HG03469 (cell line): ENCODE measurements at regions not wholly inside any gene's neighbourhood (a gene's known extent, or its start where the extent isn't known, plus 50 kb on each side); places are given as distances from the start of the nearest gene placed in this dataset.

Experiments
- ATAC-seq: cut with Tn5 transposase; IDR thresholded peaks from one replicate; pipeline ENCODE4 v1.9.1; 2021; ENCODE audit warnings: mild to moderate bottlenecking, moderate library complexity, moderate number of reproducible peaks; ENCODE audit not compliant: unreplicated experiment

DNA sequence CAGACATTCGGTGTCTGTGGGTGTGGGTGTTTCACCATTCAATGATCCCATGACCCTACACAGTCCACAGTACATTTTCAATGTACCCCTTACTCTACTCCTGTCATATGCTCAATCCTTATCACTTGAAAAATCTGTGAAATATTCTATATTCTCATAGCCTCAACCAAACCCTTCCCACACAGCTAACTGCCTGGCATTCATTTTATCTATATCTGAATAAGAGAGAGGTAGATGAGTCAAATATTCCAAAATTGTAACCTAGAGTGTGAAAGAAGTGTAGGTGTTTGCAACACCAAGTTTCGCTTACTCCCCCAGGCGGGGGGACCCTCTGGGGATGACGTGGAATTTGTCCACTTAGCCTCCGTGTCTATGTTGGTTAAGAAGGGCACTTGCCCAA is 354.8 kb downstream of the ETS1 start:
- no peak for ATAC-seq

DNA sequence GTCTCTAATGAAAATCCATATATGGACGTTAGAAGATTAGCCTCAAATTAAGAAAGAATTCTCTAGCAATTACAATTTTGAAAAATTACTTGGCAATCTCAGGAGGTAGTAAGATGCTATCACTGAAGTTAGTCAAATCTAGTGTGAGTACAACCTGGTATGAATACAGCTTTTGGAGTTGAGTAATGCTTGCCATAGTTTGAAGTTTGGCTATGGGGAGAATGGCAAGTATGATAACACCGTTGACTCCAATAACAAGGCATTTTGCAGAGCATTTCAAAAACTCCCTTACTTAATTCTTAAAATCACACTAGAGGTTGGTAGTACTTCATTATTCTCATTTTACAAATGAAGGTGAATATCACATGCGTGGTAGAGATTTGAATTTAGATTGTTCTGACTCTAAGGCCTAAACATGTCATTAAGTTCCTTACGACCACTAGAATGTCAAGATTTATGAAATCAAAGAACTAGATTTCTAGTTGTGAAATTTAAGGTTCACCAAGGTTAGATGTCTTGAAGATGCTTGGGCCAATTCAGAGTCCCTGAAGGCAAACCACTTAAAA is 355.4 kb downstream of the ETS1 start:
- ATAC-seq: no peak

DNA sequence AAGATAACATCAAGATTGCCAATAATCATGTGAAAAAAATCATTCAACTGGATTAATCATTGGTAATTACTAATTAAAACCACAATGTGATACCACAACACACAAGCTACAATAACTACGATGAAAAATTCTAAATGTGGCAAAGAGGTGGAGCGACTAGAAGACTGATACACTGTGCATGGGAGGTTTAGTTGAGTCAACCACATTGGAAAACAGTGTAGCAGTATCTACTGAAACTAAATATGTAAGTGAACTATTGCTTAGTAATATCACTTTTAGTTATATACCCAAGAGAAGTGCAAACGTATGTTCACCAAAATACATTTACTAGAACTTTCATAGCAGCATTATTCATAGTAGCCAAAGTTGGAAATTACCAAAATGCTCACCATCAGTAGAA is 359.9 kb downstream of the ETS1 start:
- ATAC-seq: no peak

DNA sequence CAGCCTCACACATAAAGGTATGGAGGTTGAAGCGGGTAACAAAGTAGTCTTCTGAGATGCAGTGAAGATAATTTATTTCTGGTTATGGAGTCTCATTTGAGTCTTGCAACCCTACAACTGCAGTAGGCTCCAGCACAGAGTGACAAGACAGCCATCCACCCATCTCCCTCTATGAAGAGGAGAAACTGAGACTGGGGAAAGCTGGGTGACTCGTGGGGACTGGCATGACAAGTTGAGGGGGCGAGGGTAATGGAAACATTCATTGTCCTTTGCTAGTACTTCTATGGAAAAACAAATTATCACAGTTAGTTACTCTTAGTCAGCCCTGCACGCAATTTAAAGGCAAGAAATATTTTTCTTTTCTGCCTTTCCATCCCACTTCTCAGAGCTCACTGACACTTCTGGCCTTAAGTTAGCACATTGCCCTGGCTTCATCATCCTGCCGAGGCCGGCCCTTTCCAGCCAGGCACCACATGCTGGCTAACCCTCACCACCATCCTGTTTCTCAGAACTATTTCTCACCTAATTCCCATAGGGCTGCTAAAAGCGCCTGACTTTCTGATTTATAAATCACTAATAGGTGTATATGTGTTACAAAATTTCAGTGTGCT is 361.1 kb downstream of the ETS1 start:
- ATAC-seq: no peak

GRCh38 chr11:128222245-128222884 is 365.0 kb downstream of the ETS1 start:
- no peak for ATAC-seq

- ATAC-seq: no peak
Observed at GRCh38 chr11:128219731-128220120, 367.6 kb downstream of the ETS1 start.

GRCh38 chr11:128216198-128216597 is 371.2 kb downstream of the ETS1 start:
- no peak for ATAC-seq

GRCh38 chr11:128215238-128215882 is 372.0 kb downstream of the ETS1 start:
- no peak for ATAC-seq

GRCh38 chr11:128214263-128214662 is 373.1 kb downstream of the ETS1 start:
- ATAC-seq: no peak

DNA sequence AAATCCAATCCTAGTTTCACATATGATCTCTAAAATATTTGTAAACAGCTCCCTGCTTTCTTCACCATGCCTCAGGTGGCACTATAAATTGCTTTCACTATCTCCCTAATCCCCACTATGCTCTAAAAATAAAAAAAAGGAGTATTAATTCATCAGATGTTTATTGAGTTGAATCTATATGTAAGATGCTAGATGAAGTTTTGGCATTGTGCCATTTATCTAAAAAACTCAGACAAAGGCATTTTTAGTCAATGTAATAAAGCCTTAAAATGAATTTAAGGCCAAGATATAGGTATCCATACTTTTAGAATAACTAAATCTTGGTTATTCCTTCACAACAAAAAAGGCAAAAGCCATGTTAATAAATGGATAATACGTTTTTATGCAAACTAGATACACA is 373.9 kb downstream of the ETS1 start:
- ATAC-seq: no peak

- ATAC-seq: no peak
Observed at GRCh38 chr11:128212324-128212723, 375.0 kb downstream of the ETS1 start.

- no peak for ATAC-seq
Observed at GRCh38 chr11:128210148-128210940, 377.0 kb downstream of the ETS1 start.

GRCh38 chr11:128209138-128209435 is 378.3 kb downstream of the ETS1 start:
- ATAC-seq: no peak

- no peak for ATAC-seq
Observed at GRCh38 chr11:128208329-128209137, 378.8 kb downstream of the ETS1 start.

GRCh38 chr11:128207861-128208321 is 379.5 kb downstream of the ETS1 start:
- ATAC-seq: no peak

DNA sequence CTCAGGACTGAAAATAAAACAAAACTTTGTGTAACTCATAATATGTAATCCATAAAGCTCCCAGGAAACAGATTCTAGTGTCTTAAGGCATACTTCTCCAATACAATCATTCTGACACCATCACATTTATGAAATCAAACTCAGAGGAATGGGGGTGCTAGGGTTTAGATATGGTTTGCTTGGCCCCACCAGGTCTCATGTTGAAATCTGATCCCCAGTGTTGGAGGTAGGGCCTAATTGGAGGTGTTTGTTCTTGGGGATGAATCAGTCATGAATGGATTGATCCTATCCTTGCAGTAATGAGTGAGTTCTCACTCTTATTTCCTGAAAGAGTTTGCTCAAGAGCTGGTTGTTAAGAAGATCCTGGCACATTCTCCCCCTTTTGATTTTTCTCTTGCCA is 380.9 kb downstream of the ETS1 start:
- no peak for ATAC-seq

- ATAC-seq: no peak
Observed at GRCh38 chr11:128205796-128206195, 381.6 kb downstream of the ETS1 start.

DNA sequence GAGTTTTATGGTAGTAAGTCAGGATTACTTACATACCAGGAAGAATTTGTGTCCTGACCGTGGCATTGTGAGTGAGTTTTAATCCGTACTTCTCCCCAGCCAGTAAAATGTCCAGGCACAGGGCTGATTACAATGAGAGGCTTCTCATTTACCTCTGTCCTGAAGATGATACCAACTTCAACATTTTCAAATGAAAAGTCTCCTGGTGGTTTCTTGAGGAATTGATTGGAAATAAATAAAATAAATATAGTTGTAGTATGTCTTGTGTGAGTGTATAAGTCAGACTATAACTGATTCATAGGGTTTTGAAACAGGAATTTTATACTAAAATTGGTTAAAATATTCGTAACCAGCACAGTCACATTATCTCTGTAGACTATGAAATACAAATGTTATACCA is 382.5 kb downstream of the ETS1 start:
- ATAC-seq: no peak

DNA sequence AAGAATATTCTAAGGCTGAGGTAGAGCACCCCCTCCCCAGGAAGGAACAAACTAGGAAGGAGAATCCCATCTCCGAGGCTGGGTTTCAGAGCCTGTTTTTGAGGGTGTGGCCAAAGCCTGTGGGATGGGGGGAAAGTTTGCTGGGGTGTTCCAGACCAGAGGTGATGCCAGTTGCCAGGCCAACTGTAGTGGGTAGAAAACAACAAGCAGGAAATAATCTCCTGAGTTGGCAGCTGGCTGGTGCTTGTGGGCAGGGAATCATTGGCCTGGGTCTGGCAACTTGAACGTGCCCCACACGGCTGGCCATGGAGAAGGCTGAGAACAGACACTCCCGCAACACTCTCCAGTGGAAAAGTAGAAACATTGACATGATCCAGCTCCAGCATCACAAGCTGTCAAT is 385.6 kb downstream of the ETS1 start:
- no peak for ATAC-seq

DNA sequence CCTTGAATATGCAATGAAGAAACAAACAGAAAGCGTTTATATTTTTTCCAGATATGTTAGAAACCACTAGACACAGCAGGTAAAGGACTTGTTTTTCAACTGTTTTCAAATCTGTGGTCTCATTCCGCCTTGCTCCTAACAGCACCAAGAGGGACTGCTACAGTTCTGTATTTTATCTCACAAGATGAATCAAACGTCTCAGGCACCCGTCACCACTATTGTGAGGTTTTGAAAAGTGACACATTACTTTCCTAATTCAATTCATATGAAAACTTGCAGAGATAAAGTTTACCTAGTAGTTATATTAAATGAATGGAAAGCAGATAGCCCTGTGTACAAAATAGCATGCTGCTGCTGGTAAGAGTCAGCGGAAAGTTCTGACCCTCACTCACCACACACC is 386.3 kb downstream of the ETS1 start:
- no peak for ATAC-seq

DNA sequence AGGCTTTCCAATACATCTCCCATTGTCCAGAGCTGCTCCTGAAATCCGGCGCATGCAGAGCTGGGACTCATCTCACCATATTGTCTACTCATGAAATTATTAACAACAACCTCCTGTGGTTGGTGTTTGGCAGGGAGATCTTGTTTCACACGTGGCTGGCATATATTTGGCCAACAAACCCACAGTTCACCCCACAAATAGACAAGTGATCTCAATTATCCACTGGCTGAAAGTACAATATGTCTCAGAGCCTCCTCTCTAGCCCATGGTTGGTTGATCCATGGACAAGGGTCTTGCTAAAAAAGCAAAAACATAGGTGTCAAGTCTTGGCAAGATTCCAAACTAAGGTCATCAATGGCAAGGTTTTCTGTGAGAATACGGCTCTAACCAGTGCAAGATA is 386.9 kb downstream of the ETS1 start:
- no peak for ATAC-seq
